ENCODE measurements at regions not wholly inside any gene's neighbourhood (a gene's known extent, or its start where the extent isn't known, plus 50 kb on each side); places are given as distances from the start of the nearest gene placed in this dataset.

GRCh38 chr2:2573205-2573604 is 242.1 kb upstream of the MYT1L start:
- no peaks in the 10 kb centered on the region for H3K36me3 Mint-ChIP-seq

GRCh38 chr2:2572393-2573204 is 241.5 kb upstream of the MYT1L start:
- Mint-ChIP-seq H3K27ac (no peak overlapping the region), H3K4me1 (ENCODE audit: unreplicated experiment) (peaks cover 4% of the 10 kb centered on the region), H3K27me3 (peaks cover 4% of the 10 kb centered on the region), H3K4me3 (no peak overlapping the region), H3K36me3 (no peaks in the 10 kb centered on the region), H3K9me3 (no peaks in the 10 kb centered on the region)
- no peak for DNase-seq (ENCODE audit: extremely low spot score, unreplicated experiment)
- TF ChIP-seq CTCF (conservative IDR thresholded peaks at IDR 0.05), result no peak

More at GRCh38 chr2:2573205-2573604, 242.1 kb upstream of the MYT1L start:
- TF ChIP-seq CTCF (conservative IDR thresholded peaks at IDR 0.05), result no peak
- Mint-ChIP-seq H3K4me1 (ENCODE audit: unreplicated experiment) (peaks cover 4% of the 10 kb centered on the region), H3K27me3 (peaks cover 4% of the 10 kb centered on the region), H3K27ac (no peak overlapping the region), H3K9me3 (no peaks in the 10 kb centered on the region), H3K4me3 (no peak overlapping the region)
- DNase-seq (ENCODE audit: extremely low spot score, unreplicated experiment), result no peak

GRCh38 chr2:2571301-2572150 is 240.5 kb upstream of the MYT1L start:
- no peak for DNase-seq (ENCODE audit: extremely low spot score, unreplicated experiment)
- Mint-ChIP-seq H3K36me3 (no peaks in the 10 kb centered on the region), H3K27me3 (peaks cover 4% of the 10 kb centered on the region), H3K27ac (no peak overlapping the region), H3K4me3 (no peak overlapping the region), H3K4me1 (ENCODE audit: unreplicated experiment) (no peaks in the 10 kb centered on the region), H3K9me3 (no peaks in the 10 kb centered on the region)
- TF ChIP-seq CTCF (conservative IDR thresholded peaks at IDR 0.05), result no peak

- H3K9me3 Mint-ChIP-seq, result no peaks in the 10 kb centered on the region
- no peaks in the 10 kb centered on the region for H3K36me3 Mint-ChIP-seq
- H3K27me3 Mint-ChIP-seq, result peaks cover 4% of the 10 kb centered on the region
- no peak for DNase-seq (ENCODE audit: extremely low spot score, unreplicated experiment)
- H3K4me3 Mint-ChIP-seq, result no peak overlapping the region
- no peak for TF ChIP-seq CTCF (conservative IDR thresholded peaks at IDR 0.05)
- no peaks in the 10 kb centered on the region for H3K4me1 Mint-ChIP-seq (ENCODE audit: unreplicated experiment)
- no peak overlapping the region for H3K27ac Mint-ChIP-seq
Measured at GRCh38 chr2:2570871-2571270, 239.8 kb upstream of the MYT1L start.

- H3K4me3 Mint-ChIP-seq, result no peak overlapping the region
- H3K27me3 Mint-ChIP-seq, result peaks cover 4% of the 10 kb centered on the region
- no peak for DNase-seq (ENCODE audit: extremely low spot score, unreplicated experiment)
- no peaks in the 10 kb centered on the region for H3K36me3 Mint-ChIP-seq
- H3K4me1 Mint-ChIP-seq (ENCODE audit: unreplicated experiment), result no peaks in the 10 kb centered on the region
- TF ChIP-seq CTCF (conservative IDR thresholded peaks at IDR 0.05), result no peak
- no peaks in the 10 kb centered on the region for H3K9me3 Mint-ChIP-seq
- H3K27ac Mint-ChIP-seq, result no peak overlapping the region
Measured at GRCh38 chr2:2570360-2570759, 239.3 kb upstream of the MYT1L start.
